ENCODE measurements at regions not wholly inside any gene's neighbourhood (a gene's known extent, or its start where the extent isn't known, plus 50 kb on each side); places are given as distances from the start of the nearest gene placed in this dataset.
A peak's percentile ranks its signal among the peaks of the same experiment; 100 is the strongest.
"Not testable (repeated sequence)": the region's sequence is repeated elsewhere in the genome, so short reads cannot be mapped to it uniquely, and the experiment has no call there.

- Histone ChIP-seq H3K36me3 (ENCODE audit: low read depth, missing control alignments) (no peaks in the 10 kb centered on the region), H3K27me3 (no peaks in the 10 kb centered on the region), H3K4me3 (no peak overlapping the region), H3K4me1 (no peaks in the 10 kb centered on the region), H3K27ac (no peak overlapping the region), H3K9me3 (no peaks in the 10 kb centered on the region)
- 65 to 70% methylated on average over 2 of the region's 2 CpGs for WGBS, 2 donors
- intact Hi-C loops (cut with DNase I; ENCODE audit: low total_unique reads) = no loop called here
- DNase-seq = no peak
- no peak for TF ChIP-seq POLR2A (IDR thresholded peaks at IDR 0.05)
- TF ChIP-seq, protein P1, sequence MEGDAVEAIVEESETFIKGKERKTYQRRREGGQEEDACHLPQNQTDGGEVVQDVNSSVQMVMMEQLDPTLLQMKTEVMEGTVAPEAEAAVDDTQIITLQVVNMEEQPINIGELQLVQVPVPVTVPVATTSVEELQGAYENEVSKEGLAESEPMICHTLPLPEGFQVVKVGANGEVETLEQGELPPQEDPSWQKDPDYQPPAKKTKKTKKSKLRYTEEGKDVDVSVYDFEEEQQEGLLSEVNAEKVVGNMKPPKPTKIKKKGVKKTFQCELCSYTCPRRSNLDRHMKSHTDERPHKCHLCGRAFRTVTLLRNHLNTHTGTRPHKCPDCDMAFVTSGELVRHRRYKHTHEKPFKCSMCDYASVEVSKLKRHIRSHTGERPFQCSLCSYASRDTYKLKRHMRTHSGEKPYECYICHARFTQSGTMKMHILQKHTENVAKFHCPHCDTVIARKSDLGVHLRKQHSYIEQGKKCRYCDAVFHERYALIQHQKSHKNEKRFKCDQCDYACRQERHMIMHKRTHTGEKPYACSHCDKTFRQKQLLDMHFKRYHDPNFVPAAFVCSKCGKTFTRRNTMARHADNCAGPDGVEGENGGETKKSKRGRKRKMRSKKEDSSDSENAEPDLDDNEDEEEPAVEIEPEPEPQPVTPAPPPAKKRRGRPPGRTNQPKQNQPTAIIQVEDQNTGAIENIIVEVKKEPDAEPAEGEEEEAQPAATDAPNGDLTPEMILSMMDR (IDR thresholded peaks at IDR 0.05) = no peak
Measured at GRCh38 chrX:94830717-94831116, 1156.7 kb downstream of the FAM133A start.

DNA sequence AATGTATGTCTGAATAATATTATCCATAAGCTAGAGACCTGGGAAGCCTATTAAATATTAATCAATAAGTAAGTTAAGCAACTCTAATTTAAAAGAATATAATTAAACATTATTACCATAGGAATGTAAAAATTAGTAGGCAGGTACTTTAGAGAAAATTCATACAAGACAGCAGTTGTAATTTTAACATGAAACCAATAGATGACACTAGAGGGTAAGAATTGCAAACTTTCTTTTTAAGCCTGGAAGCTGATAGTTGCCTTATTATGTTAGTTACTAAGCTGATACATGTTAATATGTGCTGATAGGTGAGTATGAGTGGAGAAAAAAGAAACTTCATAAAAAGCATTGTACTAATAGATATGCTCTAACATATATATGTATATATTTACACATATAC, 1157.4 kb downstream of the FAM133A start:
- Histone ChIP-seq H3K27ac (no peak overlapping the region), H3K4me3 (no peak overlapping the region), H3K27me3 (no peaks in the 10 kb centered on the region), H3K4me1 (no peaks in the 10 kb centered on the region), H3K36me3 (ENCODE audit: low read depth, missing control alignments) (no peaks in the 10 kb centered on the region), H3K9me3 (no peaks in the 10 kb centered on the region)
- no peak for TF ChIP-seq POLR2A (IDR thresholded peaks at IDR 0.05)
- TF ChIP-seq, protein P1 (IDR thresholded peaks at IDR 0.05) = peak in 1 of 3 experiments; percentile 19
- intact Hi-C loops (cut with DNase I; ENCODE audit: low total_unique reads) = no loop called here
- DNase-seq = no peak

- Histone ChIP-seq H3K4me3 (no peak overlapping the region), H3K27me3 (no peaks in the 10 kb centered on the region), H3K27ac (no peak overlapping the region), H3K9me3 (no peaks in the 10 kb centered on the region), H3K4me1 (no peaks in the 10 kb centered on the region), H3K36me3 (ENCODE audit: low read depth, missing control alignments) (no peaks in the 10 kb centered on the region)
- intact Hi-C loops (cut with DNase I; ENCODE audit: low total_unique reads) = no loop called here
- whole genome bisulfite sequencing, 2 donors = 29 to 56% methylated on average over 3 of the region's 3 CpGs
- no peak for DNase-seq
- TF ChIP-seq, protein P1 (IDR thresholded peaks at IDR 0.05) = no peak
- TF ChIP-seq POLR2A (IDR thresholded peaks at IDR 0.05) = no peak
Measured at GRCh38 chrX:94834226-94834625, 1160.2 kb downstream of the FAM133A start.

DNA sequence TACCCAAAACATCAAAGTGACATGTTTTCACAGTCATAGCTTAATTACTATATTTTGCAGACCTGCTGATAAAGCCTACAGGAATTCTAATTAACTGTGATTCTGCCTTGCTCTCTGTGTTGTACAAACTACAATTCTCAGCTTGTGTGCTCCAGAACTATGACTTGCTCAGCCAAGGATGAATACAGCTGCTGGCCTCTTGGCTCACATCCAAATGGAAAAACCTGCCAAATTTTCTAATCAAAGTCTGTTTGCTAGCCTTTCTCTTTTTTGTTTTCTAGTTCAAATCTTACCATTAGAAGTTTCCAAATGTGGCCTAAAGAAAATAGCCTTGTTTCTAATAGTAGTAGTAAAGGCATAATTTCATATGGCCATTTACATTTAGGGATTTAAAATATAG, 1176.8 kb downstream of the FAM133A start:
- Histone ChIP-seq H3K9me3 (no peaks in the 10 kb centered on the region), H3K27me3 (no peaks in the 10 kb centered on the region), H3K4me1 (no peaks in the 10 kb centered on the region), H3K4me3 (no peak overlapping the region), H3K36me3 (ENCODE audit: low read depth, missing control alignments) (no peaks in the 10 kb centered on the region), H3K27ac (no peak overlapping the region)
- intact Hi-C loops (cut with DNase I; ENCODE audit: low total_unique reads) = no loop called here
- TF ChIP-seq, protein P1 (IDR thresholded peaks at IDR 0.05) = no peak
- no peak for TF ChIP-seq POLR2A (IDR thresholded peaks at IDR 0.05)
- no peak for DNase-seq

- DNase-seq = no peak
- 79 to 80% methylated on average over 1 of the region's 1 CpG for WGBS, 2 donors
- intact Hi-C loops (cut with DNase I; ENCODE audit: low total_unique reads) = no loop called here
- H3K27me3 ChIP-seq = no peaks in the 10 kb centered on the region
- no peaks in the 10 kb centered on the region for H3K4me1 ChIP-seq
- H3K4me3 ChIP-seq = no peak overlapping the region
- no peak for TF ChIP-seq POLR2A (IDR thresholded peaks at IDR 0.05)
- TF ChIP-seq, protein P1 (IDR thresholded peaks at IDR 0.05) = no peak
- no peak overlapping the region for H3K27ac ChIP-seq
- no peaks in the 10 kb centered on the region for H3K36me3 ChIP-seq (ENCODE audit: low read depth, missing control alignments)
- H3K9me3 ChIP-seq = no peaks in the 10 kb centered on the region
Measured at GRCh38 chrX:94854251-94854650, 1180.2 kb downstream of the FAM133A start.

GRCh38 chrX:94862470-94862869, 1188.5 kb downstream of the FAM133A start:
- intact Hi-C loops (cut with DNase I; ENCODE audit: low total_unique reads); H3K36me3 ChIP-seq (ENCODE audit: low read depth, missing control alignments); H3K27me3 ChIP-seq; H3K9me3 ChIP-seq; H3K27ac ChIP-seq; H3K4me3 ChIP-seq; H3K4me1 ChIP-seq; DNase-seq: not testable (repeated sequence)
- WGBS, 2 donors = 85 to 86% methylated on average over 2 to 11 of the region's 19 CpGs
